GM21723 (cell line): ENCODE measurements at regions not wholly inside any gene's neighbourhood (a gene's known extent, or its start where the extent isn't known, plus 50 kb on each side); places are given as distances from the start of the nearest gene placed in this dataset.
"Not testable (repeated sequence)": the region's sequence is repeated elsewhere in the genome, so short reads cannot be mapped to it uniquely, and the experiment has no call there.

Source experiments
- ATAC-seq: cut with Tn5 transposase; IDR thresholded peaks from one replicate; pipeline ENCODE4 v1.9.1; 2021; ENCODE audit warnings: mild to moderate bottlenecking, moderate library complexity; ENCODE audit not compliant: unreplicated experiment

GRCh38 chrX:78822157-78822690 lies 74.7 kb downstream of the LPAR4 start:
- ATAC-seq, result no peak

GRCh38 chrX:78831523-78831922 lies 84.0 kb downstream of the LPAR4 start:
- ATAC-seq, result no peak

- ATAC-seq, result no peak
Observed at GRCh38 chrX:78838709-78839108, 91.2 kb downstream of the LPAR4 start.

- no peak for ATAC-seq
Observed at GRCh38 chrX:78839711-78840110, 92.2 kb downstream of the LPAR4 start.

- ATAC-seq, result not testable (repeated sequence)
Observed at GRCh38 chrX:78844218-78844617, 96.7 kb downstream of the LPAR4 start.

- ATAC-seq, result not testable (repeated sequence)
Observed at GRCh38 chrX:78881248-78881647, 63.9 kb upstream of the P2RY10 start.

GRCh38 chrX:78886550-78886949 lies 58.6 kb upstream of the P2RY10 start:
- peak; percentile 62 for ATAC-seq
